Endothelial cell of umbilical vein (primary cell): ENCODE measurements at regions not wholly inside any gene's neighbourhood (a gene's known extent, or its start where the extent isn't known, plus 50 kb on each side); places are given as distances from the start of the nearest gene placed in this dataset.
A peak's percentile ranks its signal among the peaks of the same experiment; 100 is the strongest.

ENCODE experiments used
- BruUV-seq: library from RNA; stranded (reverse); fragments of 400-500 nt; replicated peaks from 2 replicates; lab custom pipeline; 2021; lab: Mats Ljungman, UMichigan
- CTCF ChIA-PET: fragments of 300-600, 350-600 bp; sonication (Branson Sonifier 250); formaldehyde crosslinking; loops from one replicate; lab custom pipeline; 2021; ENCODE audit warnings: antibody characterized with exemption, inconsistent platforms; lab: Charles Lee
- POLR2A ChIA-PET: fragments of 300-600, 350-600 bp; sonication (Branson Sonifier 250); formaldehyde crosslinking; loops from one replicate; lab custom pipeline; 2021; ENCODE audit warnings: antibody characterized with exemption, inconsistent platforms; lab: Charles Lee
- DNase-seq: peaks from one replicate; pipeline ENCODE4 v3.0.0-alpha.2; 2011; ENCODE audit warnings: low read depth, low spot score
- FAIRE-seq: peaks from 2 replicates; lab custom pipeline; 2011; peaks lifted over from hg19 to GRCh38; lab: Jason Lieb, UNC
- H2AFZ ChIP-seq: 2 replicates; pipeline ENCODE4 v1.6.0; 2012; ENCODE audit warnings: low read depth, low read length, control low read depth, inconsistent platforms
- H3K27ac ChIP-seq: 2 replicates; pipeline ENCODE4 v1.5.1; 2011; ENCODE audit warnings: low read depth, mild to moderate bottlenecking, control low read depth, low read length, moderate library complexity; ENCODE audit not compliant: insufficient read depth
- H3K27me3 ChIP-seq, 2 experiments: 2 replicates each; pipeline versions ENCODE4 v1.6.0 to v1.6.1; 2011; ENCODE audit warnings: low read length in 2 of 2, mixed read lengths in 1 of 2; ENCODE audit not compliant: control insufficient read depth in 2 of 2, insufficient read depth in 2 of 2
- H3K36me3 ChIP-seq, 2 experiments: 2 replicates in 1 of 2; 3 replicates in 1 of 2; pipeline ENCODE4 v1.5.1; 2011; ENCODE audit warnings: low read length in 2 of 2, mild to moderate bottlenecking in 1 of 2, moderate library complexity in 1 of 2; ENCODE audit not compliant: control insufficient read depth in 2 of 2, insufficient read depth in 2 of 2; ENCODE audit errors: extremely low read depth in 1 of 2
- H3K4me1 ChIP-seq: 3 replicates; pipeline ENCODE4 v1.5.1; 2011; ENCODE audit warnings: mild to moderate bottlenecking, low read length; ENCODE audit not compliant: control insufficient read depth, insufficient read depth; ENCODE audit errors: extremely low read depth
- H3K4me2 ChIP-seq: 2 replicates; pipeline ENCODE4 v1.6.1; 2011; ENCODE audit warnings: low read length, control low read depth, mixed read lengths; ENCODE audit not compliant: insufficient read depth
- H3K4me3 ChIP-seq, 3 experiments: fragments of 200-600 bp in 1 of 3; sonication (generic), shearing (Covaris generic) in 1 of 3; replicated peaks in 1 of 3; 2 replicates each; pipeline ENCODE4 v1.5.1; 2011 to 2016; ENCODE audit warnings: control low read depth in 3 of 3, low read length in 3 of 3, mild to moderate bottlenecking in 2 of 3, inconsistent platforms in 1 of 3, low read depth in 1 of 3, moderate library complexity in 1 of 3; ENCODE audit not compliant: insufficient read depth in 1 of 3
- H3K79me2 ChIP-seq: 2 replicates; pipeline ENCODE4 v1.6.0; 2012; ENCODE audit warnings: low read length, inconsistent platforms; ENCODE audit not compliant: control insufficient read depth, insufficient read depth
- H3K9ac ChIP-seq: replicated peaks from 2 replicates; pipeline ENCODE3; 2011; ENCODE audit warnings: low read length, control low read depth; ENCODE audit not compliant: insufficient read depth; ENCODE audit errors: extremely low read depth
- H3K9me1 ChIP-seq: replicated peaks from 3 replicates; pipeline ENCODE4 v1.6.0; 2011; ENCODE audit warnings: mild to moderate bottlenecking, low read length; ENCODE audit not compliant: control insufficient read depth, insufficient read depth; ENCODE audit errors: extremely low read depth
- H3K9me3 ChIP-seq: replicated peaks from 2 replicates; pipeline ENCODE4 v1.5.1; 2012; ENCODE audit warnings: low read length, inconsistent platforms; ENCODE audit not compliant: control insufficient read depth, insufficient read depth
- H4K20me1 ChIP-seq: replicated peaks from 2 replicates; pipeline ENCODE3; 2011; ENCODE audit warnings: mild to moderate bottlenecking, low read length; ENCODE audit not compliant: control insufficient read depth, insufficient read depth; ENCODE audit errors: extremely low read depth
- EZH2 ChIP-seq: IDR thresholded peaks from 2 replicates; pipeline ENCODE4 v1.6.1; 2012; ENCODE audit warnings: borderline replicate concordance, low read depth, mild to moderate bottlenecking, moderate library complexity, low read length, inconsistent platforms; ENCODE audit not compliant: severe bottlenecking
- FOS ChIP-seq: IDR thresholded peaks from 2 replicates; pipeline ENCODE4 v1.6.1; 2011; ENCODE audit warnings: mild to moderate bottlenecking, low read length, moderate library complexity, borderline replicate concordance; ENCODE audit not compliant: insufficient read depth
- GATA2 ChIP-seq: IDR thresholded peaks from 2 replicates; pipeline ENCODE4 v1.7.0; 2011; ENCODE audit warnings: low read depth, mild to moderate bottlenecking, moderate library complexity, mixed read lengths, low read length; ENCODE audit not compliant: insufficient read length, insufficient read depth
- MYC ChIP-seq: IDR thresholded peaks from one replicate; pipeline ENCODE4 v1.6.1; 2011; ENCODE audit warnings: mild to moderate bottlenecking, low read depth, low read length
- POLR2A ChIP-seq: IDR thresholded peaks from 2 replicates; pipeline ENCODE4 v1.6.1; 2012; ENCODE audit warnings: low read depth, mild to moderate bottlenecking, control low read depth, low read length
- POLR2AphosphoS5 ChIP-seq: IDR thresholded peaks from 2 replicates; pipeline ENCODE4 v1.6.1; 2012; ENCODE audit warnings: low read depth, mild to moderate bottlenecking, control low read depth, low read length, moderate library complexity; ENCODE audit not compliant: insufficient read depth
- dilution Hi-C: fragments of 300-500 bp; cut with MboI; formaldehyde crosslinking; loops from one replicate; pipeline ENCODE4 v1.15.0; 2019; ENCODE audit warnings: low sequenced_read_pairs; ENCODE audit not compliant: extremely low pct_ligation_motif_present
- intact Hi-C: fragments of 100-400 bp; cut with micrococcal nuclease; formaldehyde crosslinking; loops from one replicate; pipeline ENCODE4 v1.10.0; 2022
- TF ChIP-seq, protein P1 (sequence below), 2 donors: IDR thresholded peaks; 1 replicate in 1 of 2; 2 replicates in 1 of 2; pipeline ENCODE4 v1.5.1; 2011; ENCODE audit warnings: low read length in 2 of 2, mild to moderate bottlenecking in 2 of 2, moderate library complexity in 2 of 2, control low read depth in 1 of 2, inconsistent platforms in 1 of 2, low read depth in 1 of 2; ENCODE audit not compliant: insufficient read depth in 1 of 2; ENCODE audit errors: extremely low read depth in 1 of 2
- TF ChIP-seq, protein P2 (sequence below): IDR thresholded peaks from 2 replicates; pipeline ENCODE4 v1.6.1; 2011; ENCODE audit not compliant: insufficient read depth, insufficient read length

DNA sequence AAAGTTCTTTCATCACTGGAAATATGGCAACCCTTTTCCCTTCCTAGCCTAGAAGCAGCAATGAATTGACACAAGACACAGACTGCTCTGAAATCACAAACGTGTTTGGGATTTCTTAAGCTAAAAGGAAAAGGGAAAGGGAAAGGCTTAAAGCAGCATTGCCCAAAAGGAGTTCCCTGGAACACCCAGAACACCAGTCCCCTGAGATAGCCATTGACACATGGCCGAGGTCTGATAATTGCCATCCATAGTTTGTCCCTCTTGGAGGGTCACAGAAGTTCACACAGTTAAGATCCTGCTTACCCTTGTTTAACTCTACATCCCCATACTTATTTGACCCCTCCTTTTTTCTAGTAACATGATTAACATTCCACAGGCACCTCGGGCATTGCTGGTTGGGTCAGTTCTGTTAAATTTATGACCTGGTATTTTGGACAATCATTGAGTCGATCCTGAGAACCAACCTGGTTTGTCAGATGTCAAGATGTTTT lies 72.9 kb downstream of the ZNF281 start:
- H4K20me1 ChIP-seq, result no peaks in the 10 kb centered on the region
- ChIA-PET CTCF (interaction anchor here (1.0 to 1.5 kb wide), 3 partner anchors 30 to 57 kb away, joined by 3 read pairs; no protein-coding TSS in a partner anchor), POLR2A (no interaction called here)
- dilution Hi-C loops (no loop called here), intact Hi-C loops (loop anchor here (2.0 kb wide), 2 partner anchors 80 to 146 kb away; no protein-coding TSS in a partner anchor)
- DNase-seq (peak; percentile 7), FAIRE-seq (no peak)
- peak overlapping the region; percentile 31 for H2AFZ ChIP-seq
- H3K27ac ChIP-seq, result peak overlapping the region; percentile 49
- no peaks in the 10 kb centered on the region for H3K79me2 ChIP-seq
- H3K9me1 ChIP-seq, result no peaks in the 10 kb centered on the region
- H3K36me3 ChIP-seq, result no peaks in the 10 kb centered on the region
- peak overlapping the region; percentile 81 for H3K4me2 ChIP-seq
- no peaks in the 10 kb centered on the region for H3K27me3 ChIP-seq
- TF ChIP-seq POLR2AphosphoS5, result no peak
- TF ChIP-seq FOS, result no peak
- TF ChIP-seq EZH2, result no peak
- TF ChIP-seq, protein P1, sequence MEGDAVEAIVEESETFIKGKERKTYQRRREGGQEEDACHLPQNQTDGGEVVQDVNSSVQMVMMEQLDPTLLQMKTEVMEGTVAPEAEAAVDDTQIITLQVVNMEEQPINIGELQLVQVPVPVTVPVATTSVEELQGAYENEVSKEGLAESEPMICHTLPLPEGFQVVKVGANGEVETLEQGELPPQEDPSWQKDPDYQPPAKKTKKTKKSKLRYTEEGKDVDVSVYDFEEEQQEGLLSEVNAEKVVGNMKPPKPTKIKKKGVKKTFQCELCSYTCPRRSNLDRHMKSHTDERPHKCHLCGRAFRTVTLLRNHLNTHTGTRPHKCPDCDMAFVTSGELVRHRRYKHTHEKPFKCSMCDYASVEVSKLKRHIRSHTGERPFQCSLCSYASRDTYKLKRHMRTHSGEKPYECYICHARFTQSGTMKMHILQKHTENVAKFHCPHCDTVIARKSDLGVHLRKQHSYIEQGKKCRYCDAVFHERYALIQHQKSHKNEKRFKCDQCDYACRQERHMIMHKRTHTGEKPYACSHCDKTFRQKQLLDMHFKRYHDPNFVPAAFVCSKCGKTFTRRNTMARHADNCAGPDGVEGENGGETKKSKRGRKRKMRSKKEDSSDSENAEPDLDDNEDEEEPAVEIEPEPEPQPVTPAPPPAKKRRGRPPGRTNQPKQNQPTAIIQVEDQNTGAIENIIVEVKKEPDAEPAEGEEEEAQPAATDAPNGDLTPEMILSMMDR (IDR thresholded peaks at IDR 0.05; ENCODE audit: extremely low read depth in 1 of 2, insufficient read depth in 1 of 2, low read depth in 1 of 2, low read length in 2 of 2), result no peak
- TF ChIP-seq, protein P2, sequence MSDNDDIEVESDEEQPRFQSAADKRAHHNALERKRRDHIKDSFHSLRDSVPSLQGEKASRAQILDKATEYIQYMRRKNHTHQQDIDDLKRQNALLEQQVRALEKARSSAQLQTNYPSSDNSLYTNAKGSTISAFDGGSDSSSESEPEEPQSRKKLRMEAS, result no peak
- TF ChIP-seq MYC, result no peak
- TF ChIP-seq GATA2, result no peak
- no peak for TF ChIP-seq POLR2A
- H3K4me1 ChIP-seq, result peaks cover 13% of the 10 kb centered on the region
- no TSS peak for BruUV-seq
- no peak overlapping the region for H3K4me3 ChIP-seq
- no peaks in the 10 kb centered on the region for H3K9me3 ChIP-seq
- peak overlapping the region; percentile 30 for H3K9ac ChIP-seq
